ENCODE measurements at regions not wholly inside any gene's neighbourhood (a gene's known extent, or its start where the extent isn't known, plus 50 kb on each side); places are given as distances from the start of the nearest gene placed in this dataset.

GRCh38 chr3:139120086-139121056, 75.7 kb upstream of the PRR23C start:
- Mint-ChIP-seq H3K27ac (no peak overlapping the region), H3K9me3 (no peaks in the 10 kb centered on the region), H3K27me3 (ENCODE audit: insufficient read depth) (peaks cover 3% of the 10 kb centered on the region), H3K4me3 (no peak overlapping the region), H3K36me3 (ENCODE audit: low read depth) (no peaks in the 10 kb centered on the region), H3K4me1 (peaks cover 13% of the 10 kb centered on the region)
- Histone ChIP-seq H3K4me1 (ENCODE audit: control insufficient read depth, insufficient read depth, low read length) (peaks cover 15% of the 10 kb centered on the region), H3K36me3 (ENCODE audit: control insufficient read depth, insufficient read depth, low read length) (no peaks in the 10 kb centered on the region), H3K4me3 (ENCODE audit: low read length) (no peak overlapping the region), H3K27ac (ENCODE audit: low read depth, low read length) (peak overlapping the region; percentile 46), H3K9ac (ENCODE audit: extremely low read depth, low read length, poor library complexity, severe bottlenecking) (no peak overlapping the region), H3K27me3 (ENCODE audit: control insufficient read depth, insufficient read depth, low read length, poor library complexity, severe bottlenecking) (no peaks in the 10 kb centered on the region), H3K9me3 (ENCODE audit: control insufficient read depth, low read length) (no peaks in the 10 kb centered on the region)
- TF ChIP-seq, protein P1, sequence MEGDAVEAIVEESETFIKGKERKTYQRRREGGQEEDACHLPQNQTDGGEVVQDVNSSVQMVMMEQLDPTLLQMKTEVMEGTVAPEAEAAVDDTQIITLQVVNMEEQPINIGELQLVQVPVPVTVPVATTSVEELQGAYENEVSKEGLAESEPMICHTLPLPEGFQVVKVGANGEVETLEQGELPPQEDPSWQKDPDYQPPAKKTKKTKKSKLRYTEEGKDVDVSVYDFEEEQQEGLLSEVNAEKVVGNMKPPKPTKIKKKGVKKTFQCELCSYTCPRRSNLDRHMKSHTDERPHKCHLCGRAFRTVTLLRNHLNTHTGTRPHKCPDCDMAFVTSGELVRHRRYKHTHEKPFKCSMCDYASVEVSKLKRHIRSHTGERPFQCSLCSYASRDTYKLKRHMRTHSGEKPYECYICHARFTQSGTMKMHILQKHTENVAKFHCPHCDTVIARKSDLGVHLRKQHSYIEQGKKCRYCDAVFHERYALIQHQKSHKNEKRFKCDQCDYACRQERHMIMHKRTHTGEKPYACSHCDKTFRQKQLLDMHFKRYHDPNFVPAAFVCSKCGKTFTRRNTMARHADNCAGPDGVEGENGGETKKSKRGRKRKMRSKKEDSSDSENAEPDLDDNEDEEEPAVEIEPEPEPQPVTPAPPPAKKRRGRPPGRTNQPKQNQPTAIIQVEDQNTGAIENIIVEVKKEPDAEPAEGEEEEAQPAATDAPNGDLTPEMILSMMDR (conservative IDR thresholded peaks at IDR 0.05): no peak
- WGBS, 2 experiments (ENCODE audit: insufficient coverage in 1 of 2, insufficient read length in 1 of 2): 72 to 87% methylated on average over 5 to 9 of the region's 9 CpGs
- DNase-seq: peak; percentile 45

DNA sequence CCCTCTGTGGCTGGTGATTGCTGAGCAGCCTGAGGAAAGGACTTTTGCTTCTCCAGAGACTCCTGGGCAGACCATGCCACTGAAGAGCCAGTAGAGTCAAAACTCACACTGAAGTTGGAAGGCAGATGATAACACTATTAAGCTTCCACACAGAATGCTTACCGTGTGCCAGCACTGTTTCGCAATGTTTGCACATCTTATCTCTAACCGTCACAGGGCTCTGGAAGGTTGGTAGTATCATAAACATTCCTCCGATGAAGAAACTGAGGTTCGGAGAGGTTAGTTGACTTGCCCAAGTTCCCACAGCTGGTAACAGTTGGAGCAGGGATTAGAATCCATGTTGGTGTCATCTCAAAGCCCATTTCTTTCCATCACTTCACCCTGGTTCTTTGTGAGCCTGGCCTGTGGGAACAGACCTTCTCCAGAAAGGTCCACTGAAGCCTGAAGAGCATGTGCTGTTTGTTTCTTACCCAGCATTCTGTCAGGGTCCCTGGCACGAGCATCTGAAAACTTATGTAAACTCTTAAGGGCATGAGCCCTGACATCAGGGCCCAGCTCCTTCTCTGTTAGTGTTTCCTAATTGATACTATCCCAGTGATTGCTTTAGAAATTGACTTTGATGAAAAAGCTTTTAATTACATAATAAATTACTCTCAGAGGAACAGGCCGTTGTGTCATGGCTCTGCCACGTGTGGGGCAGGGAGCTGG, 77.0 kb upstream of the PRR23C start:
- H3K4me1 Mint-ChIP-seq: peaks cover 13% of the 10 kb centered on the region
- no peak overlapping the region for H3K4me3 ChIP-seq (ENCODE audit: low read length)
- H3K9me3 ChIP-seq (ENCODE audit: control insufficient read depth, low read length): no peaks in the 10 kb centered on the region
- H3K9me3 Mint-ChIP-seq: no peaks in the 10 kb centered on the region
- 87 to 92% methylated on average over 6 to 8 of the region's 8 CpGs for WGBS, 2 experiments (ENCODE audit: insufficient coverage in 1 of 2, insufficient read length in 1 of 2)
- H3K27me3 ChIP-seq (ENCODE audit: control insufficient read depth, insufficient read depth, low read length, poor library complexity, severe bottlenecking): peaks cover 8% of the 10 kb centered on the region
- H3K36me3 ChIP-seq (ENCODE audit: control insufficient read depth, insufficient read depth, low read length): no peaks in the 10 kb centered on the region
- TF ChIP-seq, protein P1 (conservative IDR thresholded peaks at IDR 0.05): no peak
- peaks cover 3% of the 10 kb centered on the region for H3K27me3 Mint-ChIP-seq (ENCODE audit: insufficient read depth)
- no peak overlapping the region for H3K27ac ChIP-seq (ENCODE audit: low read depth, low read length)
- H3K36me3 Mint-ChIP-seq (ENCODE audit: low read depth): no peaks in the 10 kb centered on the region
- DNase-seq: no peak
- no peak overlapping the region for H3K9ac ChIP-seq (ENCODE audit: extremely low read depth, low read length, poor library complexity, severe bottlenecking)
- H3K4me3 Mint-ChIP-seq: no peak overlapping the region
- H3K4me1 ChIP-seq (ENCODE audit: control insufficient read depth, insufficient read depth, low read length): peaks cover 15% of the 10 kb centered on the region
- H3K27ac Mint-ChIP-seq: no peak overlapping the region

DNA sequence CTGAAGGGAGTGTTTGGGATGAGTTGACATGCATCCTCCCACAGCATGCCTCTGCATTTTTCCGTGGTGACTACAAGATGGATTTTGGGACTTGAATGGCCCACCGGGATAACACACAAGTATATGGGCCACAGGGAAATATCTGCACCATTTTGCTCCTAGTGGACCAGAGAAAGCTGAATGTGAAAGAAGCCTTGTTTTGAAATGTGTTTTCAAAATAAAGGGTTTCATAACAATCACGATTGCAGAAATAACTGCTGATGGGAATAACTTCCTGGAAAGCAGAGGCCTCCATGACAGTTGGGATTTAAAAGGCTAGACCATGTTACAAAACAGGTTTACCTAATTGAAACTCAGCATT, 77.5 kb upstream of the PRR23C start:
- no peak for DNase-seq
- Mint-ChIP-seq H3K36me3 (ENCODE audit: low read depth) (no peaks in the 10 kb centered on the region), H3K4me3 (no peak overlapping the region), H3K27ac (no peak overlapping the region), H3K9me3 (no peaks in the 10 kb centered on the region), H3K4me1 (peaks cover 13% of the 10 kb centered on the region), H3K27me3 (ENCODE audit: insufficient read depth) (peaks cover 3% of the 10 kb centered on the region)
- H3K27ac ChIP-seq (ENCODE audit: low read depth, low read length): no peak overlapping the region
- H3K27me3 ChIP-seq (ENCODE audit: control insufficient read depth, insufficient read depth, low read length, poor library complexity, severe bottlenecking): peaks cover 8% of the 10 kb centered on the region
- H3K9me3 ChIP-seq (ENCODE audit: control insufficient read depth, low read length): no peaks in the 10 kb centered on the region
- H3K4me1 ChIP-seq (ENCODE audit: control insufficient read depth, insufficient read depth, low read length): peaks cover 15% of the 10 kb centered on the region
- TF ChIP-seq, protein P1 (conservative IDR thresholded peaks at IDR 0.05): no peak
- no peak overlapping the region for H3K4me3 ChIP-seq (ENCODE audit: low read length)
- no peak overlapping the region for H3K9ac ChIP-seq (ENCODE audit: extremely low read depth, low read length, poor library complexity, severe bottlenecking)
- WGBS, 2 experiments (ENCODE audit: insufficient coverage in 1 of 2, insufficient read length in 1 of 2): 74 to 80% methylated on average over 3 of the region's 3 CpGs
- no peaks in the 10 kb centered on the region for H3K36me3 ChIP-seq (ENCODE audit: control insufficient read depth, insufficient read depth, low read length)
